Hippocampal formation (tissue), 2 donors: ENCODE measurements at regions not wholly inside any gene's neighbourhood (a gene's known extent, or its start where the extent isn't known, plus 50 kb on each side); places are given as distances from the start of the nearest gene placed in this dataset.

Experiments used
- DNase-seq, 2 donors: peaks; one replicate each; lab custom pipeline; 2025; lab: John Stamatoyannopoulos, UW

DNA sequence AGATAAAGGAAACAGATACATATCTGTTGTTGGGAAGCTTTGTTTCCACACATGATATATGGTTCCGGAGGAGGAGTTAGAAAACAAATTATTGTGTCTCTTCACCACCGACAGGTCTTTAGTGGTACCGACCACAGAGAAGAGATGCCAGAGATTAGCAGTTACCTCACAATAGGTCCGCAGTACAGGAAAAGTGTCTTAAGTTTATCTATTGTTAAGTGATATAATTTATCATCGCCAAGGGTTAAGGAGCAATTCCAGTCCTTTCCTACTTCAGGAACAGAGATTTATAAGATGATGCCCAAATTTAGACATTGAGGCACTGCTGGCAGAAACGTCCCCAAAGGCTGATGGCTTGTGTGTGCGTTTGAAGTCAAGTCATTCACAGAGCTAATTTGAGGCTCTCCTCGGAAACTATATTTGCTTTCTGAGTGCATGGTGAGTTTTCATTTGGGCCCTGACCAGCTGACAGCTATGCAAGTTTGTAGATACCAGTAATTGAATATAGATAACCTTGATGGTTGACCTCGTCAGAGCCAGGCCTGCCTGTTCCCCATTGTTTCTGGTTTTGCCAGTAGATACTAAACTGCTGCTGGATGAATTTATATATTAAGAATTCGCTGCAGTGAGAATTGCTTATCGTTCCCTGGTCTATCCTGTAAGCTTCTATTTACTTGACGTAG is 196.4 kb upstream of the IRX3 start:
- no peak for DNase-seq

DNA sequence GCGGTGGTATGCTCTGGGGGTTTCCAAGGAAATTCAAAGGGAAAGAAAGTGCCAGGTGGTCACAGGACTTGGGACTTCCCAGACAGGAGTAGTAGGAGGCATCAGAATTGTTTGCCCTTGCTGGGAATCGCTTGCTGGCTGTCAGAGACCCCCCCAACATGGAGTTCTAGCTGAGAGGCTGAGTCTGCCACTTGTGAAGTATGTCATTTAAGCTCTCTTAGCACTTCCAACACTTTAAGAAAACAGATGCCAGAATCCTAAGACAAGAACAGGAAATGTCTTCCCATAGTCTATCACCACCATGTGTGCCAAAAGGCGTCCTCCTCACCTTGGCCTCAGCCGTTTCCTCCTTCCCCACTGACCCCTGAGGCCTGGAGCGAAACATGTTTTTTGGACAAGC is 193.8 kb upstream of the IRX3 start:
- DNase-seq = no peak

DNA sequence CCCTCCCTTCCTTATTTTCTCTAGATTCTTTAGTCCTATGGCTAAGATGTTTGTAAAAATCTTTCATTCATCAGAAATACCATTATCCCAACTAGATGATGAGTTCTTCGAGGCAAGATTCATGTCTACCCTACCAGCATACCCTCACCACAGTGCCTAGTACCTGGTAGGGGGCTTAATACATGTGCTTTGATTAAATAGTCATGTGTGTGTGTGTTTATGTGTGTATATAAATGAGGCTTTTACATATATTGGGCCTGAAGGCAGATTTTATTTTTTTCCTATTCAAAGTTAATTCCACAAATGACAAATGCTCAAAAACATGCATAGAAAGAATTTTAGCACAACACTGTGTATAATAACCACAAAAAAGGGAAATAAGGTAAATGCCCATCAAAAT is 193.0 kb upstream of the IRX3 start:
- DNase-seq = no peak

DNA sequence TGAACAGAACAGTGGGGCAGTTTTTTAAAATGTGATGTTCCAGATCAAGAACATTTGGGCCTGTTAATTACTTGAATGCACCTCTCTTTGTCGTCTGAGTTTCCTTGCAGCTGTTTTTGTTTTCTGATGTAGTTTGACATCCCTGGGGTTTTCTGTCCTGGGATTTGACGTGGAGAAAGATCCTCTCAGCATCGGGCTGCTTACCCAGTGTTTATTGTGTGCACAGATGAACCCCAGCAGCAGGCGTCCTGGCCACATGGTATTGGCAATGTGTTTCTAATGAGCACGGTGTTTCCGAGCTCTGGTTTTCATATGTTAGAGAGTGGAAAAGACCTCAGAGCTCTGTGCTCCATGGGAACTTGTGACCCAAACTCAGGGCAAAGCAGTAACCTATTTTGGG is 191.1 kb upstream of the IRX3 start:
- DNase-seq = no peak

DNA sequence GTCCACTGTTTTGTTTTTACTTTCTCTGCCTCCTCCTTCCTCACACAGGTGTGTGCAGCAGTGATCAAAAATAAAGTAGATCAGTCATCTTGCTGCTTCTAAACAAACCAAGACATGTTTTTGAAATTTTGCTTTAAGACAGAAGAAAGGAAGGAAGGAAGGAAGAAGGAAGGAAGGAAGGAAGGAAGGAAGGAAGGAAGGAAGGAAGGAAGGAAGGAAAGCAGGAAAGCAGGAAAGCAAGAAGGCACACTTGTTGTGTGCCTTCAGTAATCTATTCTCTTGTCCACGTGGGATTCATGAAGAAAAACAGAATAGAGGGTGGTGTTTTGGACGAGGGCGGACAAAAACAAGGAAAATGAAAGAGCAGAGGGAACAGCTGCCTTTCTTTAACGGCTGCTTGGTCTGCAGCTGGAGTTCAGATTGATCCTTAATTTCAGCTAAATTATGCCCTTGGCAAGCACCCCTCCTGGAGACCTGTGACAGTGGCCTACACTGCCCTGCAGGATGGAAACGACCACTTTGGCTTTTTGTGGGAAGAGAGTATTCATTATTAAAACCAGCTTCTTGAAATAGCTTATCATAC is 188.5 kb upstream of the IRX3 start:
- DNase-seq = no peak

DNA sequence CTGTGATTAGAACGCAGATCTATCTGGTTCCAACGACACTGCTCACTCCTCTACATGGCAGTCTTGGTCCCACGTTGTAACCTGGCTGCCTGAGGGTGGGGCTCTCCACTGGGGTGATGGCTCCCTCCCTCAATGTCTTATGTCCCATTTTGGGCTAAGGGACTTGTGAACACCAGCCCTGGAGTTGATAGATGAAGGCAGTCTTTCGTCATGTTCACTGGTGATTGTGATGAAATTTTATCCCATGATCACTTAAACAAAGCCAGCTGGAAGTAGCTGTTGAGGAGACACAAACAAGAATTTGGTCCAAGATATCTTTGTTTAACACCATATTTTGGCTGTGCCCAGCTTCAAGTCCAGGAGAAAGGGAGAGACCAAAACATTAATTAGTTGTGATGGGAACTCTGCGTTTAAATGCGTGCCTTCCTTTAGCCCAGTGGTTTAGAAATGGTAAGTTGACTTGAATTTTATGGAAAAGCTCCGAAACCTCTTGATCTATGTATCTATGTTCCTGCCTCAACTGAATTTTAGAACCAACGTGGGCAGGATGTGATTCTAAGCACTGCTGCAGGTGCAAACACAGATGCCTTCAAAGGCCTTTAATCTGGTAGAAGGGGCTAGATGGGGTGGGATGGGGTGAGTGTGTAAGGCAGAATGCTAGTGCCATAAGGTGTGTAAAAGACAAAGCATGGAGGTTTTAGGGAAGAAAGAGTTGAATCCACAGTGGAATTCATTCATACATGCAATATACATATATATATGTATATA is 186.8 kb upstream of the IRX3 start:
- DNase-seq = no peak

DNA sequence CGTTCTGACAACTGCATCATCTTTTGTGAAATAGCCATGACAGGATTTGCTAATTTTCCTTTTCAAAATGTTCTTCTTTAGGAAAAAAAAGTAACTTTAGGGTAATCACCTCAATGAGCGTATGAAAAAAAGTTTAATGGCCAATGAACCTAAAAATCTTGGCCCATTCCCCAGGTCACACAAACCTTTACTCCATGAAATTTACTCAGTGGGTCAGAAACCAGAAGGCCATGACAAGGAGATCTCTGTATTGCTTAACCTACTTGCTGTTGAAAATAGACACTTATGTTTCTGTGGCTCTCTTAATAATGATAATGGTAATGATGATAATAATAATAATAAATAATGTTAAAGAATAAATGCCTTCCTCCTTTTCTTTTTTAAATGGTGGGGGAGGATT is 180.8 kb upstream of the IRX3 start:
- DNase-seq = no peak

DNA sequence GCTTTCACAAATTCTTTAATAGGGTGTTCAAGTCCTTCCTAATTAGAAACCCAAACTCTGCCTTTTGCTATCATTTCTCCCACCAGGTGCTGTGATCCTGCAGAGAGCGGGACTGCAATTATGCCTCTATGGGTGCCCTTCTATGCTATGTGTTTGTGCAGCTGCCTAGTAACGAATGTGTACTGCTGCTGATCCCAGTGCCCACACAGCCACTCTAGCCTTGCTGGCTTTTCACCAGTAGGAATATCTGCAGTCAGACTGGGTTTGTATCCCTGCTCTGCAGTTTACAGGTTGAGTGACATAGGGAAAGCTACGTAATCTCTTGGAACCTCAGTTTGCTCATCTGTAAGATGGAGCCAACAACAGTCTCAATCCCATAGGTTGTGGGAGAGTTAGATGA is 179.6 kb upstream of the IRX3 start:
- no peak for DNase-seq

DNA sequence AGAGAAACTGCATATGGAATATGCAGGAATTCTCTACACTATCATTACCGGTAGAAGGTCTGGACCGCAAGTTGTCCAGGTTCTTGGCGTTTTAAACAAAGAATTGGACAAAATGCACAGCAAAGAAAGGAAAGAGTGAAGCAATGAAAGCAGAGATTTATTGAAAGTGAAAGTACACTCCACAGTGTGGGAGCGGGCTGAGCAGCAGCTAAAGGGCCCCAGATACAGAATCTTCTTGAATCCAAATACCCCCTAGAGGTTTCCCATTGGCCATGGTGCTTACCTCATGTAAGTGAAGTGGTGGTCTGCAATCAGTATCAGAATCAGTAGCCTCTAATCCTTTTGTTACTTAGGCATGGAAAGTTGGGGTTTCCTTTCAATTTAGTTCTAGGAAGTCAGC is 178.5 kb upstream of the IRX3 start:
- DNase-seq = no peak

DNA sequence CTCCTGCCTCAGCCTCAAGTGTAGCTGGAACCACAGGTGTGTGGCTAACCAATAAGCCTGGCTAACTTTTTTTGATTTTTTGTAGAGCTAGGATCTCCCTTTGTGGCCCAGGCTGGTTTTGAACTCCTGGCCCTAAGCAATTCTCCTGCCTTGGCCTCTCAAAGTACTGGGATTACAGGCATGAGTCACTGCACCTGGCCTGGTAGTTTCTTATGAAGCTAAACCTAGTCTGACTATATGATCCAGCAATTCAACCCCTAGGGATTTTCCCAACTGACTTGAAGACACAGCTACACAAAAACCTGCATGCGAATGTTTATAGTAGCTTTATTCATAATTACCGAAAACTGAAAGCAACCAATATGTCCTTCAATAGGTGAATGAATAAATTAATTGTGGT is 176.2 kb upstream of the IRX3 start:
- no peak for DNase-seq

DNA sequence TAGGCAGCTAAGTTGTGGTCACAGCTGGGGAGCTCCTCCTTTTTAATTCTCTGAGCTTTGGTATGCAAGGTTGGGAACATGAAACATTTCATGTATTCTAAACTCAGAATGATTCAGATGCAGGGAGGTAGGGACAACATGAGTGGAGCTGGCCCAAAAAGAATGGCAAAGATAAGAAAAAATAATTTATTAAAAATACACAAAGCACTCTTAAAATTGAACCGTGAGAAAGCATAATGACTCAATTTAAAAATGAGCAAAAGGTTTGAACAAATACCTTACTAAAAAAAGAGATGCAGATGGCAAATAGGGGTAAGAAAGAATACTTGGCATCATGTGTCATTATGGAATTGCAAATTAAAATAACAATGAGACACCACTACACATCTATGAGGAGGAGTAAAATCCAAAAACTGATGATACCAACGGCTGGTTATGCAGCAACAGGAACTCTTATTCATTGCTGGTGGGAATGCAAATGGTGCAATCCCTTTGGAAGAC is 175.6 kb upstream of the IRX3 start:
- no peak for DNase-seq

DNA sequence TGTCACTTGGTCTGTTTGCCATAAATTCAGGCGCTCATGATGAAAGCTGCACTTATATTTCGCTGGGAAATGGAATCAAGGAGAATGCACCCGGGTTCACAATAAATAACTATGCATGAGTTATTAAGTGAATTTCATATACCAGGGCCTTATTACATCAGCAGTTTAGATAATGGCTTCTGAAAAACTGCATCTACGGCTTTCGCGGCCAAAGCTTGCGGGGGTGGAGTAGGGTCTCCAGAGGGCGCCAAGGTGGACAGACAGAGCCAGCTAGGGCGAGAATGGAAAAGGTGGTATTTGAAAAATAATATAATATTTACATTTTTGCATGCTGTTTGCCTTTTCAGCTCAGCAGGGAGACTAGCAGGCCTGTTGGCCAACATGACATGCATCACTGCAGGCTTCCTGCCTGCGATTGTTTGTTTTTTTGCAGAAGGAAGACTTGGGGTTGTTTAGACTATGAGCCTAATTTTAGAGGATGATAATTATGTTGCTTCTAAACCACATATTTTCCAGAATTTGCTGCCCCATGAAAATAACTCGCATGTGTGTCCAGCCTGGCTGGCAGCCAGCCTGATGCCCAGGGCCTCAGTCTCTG is 173.8 kb upstream of the IRX3 start:
- no peak for DNase-seq

DNA sequence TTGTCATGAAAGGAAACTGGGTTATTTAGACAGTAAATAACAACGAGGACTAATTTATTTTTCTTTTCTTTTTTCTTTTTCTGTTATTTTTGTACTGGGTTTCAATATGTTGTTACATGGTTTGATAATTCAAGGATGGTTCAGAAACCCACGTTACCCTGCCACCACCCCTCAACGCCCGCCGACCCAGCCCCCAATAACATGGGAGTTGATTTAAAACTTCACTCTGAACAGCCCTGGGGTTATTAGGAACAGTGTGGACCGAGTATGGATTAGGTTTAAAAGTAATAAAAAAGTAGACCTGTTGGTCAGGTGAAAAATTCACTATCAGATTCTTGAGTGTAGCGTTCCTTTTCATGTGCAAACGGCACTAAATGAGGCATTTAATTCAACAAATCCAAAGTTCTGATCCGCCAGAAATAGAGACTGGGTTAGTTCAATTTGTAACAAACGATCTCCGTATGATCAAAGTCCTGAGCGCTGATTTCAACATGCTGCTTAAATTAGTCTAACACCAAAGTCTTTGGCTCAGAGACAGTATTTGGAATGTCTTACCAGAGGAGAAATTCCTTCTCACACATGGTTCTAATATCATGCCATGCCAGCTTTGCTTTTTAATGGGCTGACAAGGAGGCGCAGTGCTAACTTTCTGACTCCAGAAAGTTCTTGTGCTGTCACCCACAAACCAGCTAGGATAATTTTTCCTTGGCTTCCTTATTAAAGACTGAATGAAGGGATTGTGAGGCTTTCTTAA is 173.1 kb upstream of the IRX3 start:
- no peak for DNase-seq

DNA sequence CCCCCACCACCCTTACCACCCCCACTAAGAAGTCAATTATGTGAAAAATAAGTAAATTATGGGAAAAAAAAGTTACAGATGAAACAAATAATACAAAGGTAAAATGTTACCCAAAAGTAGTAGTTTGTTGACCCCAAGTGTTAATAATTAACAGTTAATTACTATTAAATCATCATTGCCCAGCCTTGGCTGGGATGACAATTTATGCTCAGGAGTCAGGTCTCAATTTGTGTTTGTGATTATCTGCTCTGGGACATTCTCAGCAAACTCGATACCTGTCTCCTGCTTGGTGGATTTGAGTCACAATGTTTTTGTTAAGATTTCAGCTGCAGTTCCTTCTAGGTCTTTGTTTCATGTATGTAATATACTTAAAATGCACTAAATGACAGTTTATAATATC is 172.3 kb upstream of the IRX3 start:
- DNase-seq = no peak

DNA sequence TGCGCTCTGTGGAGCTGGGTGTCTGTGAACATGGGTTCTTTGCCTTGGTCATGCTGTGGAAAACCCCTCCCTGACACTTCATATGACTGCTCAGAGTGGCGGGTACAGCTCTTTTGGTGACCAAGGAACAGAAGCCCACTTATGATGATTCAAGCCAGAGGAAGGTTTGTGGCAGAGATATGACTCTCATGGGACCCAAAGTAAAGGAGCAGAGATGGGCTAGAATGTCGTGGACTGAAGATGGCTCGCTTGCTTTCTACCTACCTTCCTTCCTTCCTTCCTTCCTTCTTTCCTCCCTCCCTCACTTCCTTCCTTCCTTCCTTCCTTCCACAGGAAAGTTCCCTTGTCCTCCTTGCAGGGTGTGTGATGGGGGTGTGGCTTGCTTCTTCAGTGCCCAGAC is 169.7 kb upstream of the IRX3 start:
- DNase-seq = no peak

DNA sequence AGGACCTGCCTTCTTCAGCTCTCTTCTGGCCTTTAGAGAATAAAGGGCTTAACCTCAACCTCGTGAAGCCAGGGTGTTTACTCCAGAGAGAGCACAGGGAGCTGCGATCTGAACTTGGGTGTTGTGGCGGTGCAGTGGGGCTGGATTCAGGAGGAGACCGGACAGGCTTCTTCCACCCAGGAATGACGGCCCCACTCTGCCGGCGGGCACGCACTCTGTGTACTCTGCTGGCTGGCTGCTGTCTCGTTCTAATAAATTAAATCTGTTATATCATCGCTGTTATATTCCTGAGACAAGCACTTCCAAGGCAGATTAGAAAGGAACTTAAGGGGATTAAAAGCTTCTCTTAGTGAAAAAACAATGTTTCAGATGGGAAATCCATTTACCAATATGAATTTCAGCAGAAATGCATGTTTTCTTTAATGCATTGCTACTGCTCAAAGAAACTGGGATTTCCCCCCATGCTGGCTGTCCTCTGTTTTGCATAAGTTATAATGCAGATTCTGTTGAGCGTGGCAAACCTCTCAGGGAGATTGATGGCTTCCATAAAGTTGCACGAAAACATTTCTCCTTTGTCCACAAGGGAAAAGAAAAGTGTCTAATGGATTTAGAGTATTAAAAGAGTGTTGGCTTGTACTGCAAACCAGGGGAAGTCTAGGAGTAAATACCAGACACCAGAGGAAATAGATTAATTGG is 168.6 kb upstream of the IRX3 start:
- DNase-seq = no peak

DNA sequence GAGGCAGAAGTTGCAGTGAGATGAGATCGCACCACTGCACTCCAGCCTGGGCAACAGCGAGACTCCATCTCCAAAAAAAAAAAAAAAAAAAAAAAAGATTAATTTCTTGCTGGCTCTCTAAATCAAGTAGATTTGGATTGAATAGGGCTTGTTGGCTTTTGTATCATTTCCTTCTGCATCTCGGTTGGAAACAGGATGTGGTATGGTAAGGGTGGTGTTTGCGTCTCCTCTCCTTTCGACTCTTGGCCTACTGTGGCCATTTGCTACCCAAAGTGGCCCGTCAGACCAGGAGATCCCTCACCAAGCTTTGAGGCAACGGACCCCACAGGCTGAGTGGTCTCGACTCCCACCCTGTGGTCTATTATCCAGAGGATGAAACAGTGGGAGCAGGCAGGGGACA is 168.0 kb upstream of the IRX3 start:
- DNase-seq = no peak

DNA sequence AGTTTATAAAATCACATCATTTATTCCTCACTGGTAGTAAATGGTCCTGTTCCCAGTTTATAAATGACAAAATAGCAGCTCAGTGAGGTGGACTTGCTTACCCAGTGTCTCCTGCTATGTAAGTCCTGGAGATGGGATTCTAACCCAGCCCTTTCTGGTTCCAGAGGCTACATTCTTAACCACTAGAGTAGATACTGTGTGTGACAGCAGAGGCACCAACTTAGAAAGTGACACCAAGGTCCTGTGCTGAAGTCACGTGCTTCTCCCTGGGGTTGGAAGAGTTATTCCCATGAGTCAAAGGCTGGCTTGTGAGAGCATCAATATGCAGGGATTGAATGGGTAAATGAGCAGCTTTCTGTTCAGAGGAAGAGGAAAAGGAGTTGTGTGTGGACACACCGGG is 167.3 kb upstream of the IRX3 start:
- no peak for DNase-seq

DNA sequence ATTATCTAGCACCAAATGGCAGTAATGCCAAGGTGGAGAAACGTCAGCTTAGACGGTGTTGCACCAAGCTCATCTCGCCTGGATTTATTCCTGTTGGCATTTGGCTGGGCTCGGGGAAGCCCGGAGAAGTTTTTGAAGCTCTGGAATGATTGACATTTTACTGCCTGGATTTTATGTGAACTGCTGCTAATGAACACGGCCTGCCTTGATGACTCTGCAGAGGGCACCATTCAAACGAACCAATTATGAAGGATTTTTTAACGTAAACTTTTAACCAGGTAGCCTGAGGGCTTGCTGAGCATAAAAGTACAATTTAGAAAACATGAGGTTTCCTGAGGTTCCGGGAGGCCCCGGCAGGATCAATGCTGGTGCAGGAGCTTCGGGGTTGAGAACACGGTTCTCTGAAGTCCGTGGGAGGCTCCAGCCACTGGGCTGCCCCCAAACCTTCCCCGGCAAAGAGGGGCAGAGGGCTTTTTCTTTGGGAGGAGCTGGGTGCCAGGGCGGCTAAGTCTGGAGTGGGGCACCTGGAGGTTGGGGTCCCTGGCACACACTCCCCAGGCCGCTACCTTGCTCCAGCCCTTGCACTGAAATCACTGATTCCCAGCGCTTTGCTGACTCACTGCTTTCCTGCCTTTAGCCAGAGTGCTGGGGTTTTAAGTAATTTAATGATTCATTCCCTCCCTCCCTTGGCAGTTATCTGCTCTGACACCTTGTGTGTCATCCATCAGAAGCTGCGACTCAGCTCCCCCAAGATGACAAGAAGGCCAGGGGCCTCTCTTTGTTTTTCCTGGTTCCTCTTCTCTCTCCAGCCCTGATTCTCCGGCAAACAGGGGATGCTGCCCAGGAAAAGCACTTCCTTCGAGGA is 161.2 kb upstream of the IRX3 start:
- no peak for DNase-seq

DNA sequence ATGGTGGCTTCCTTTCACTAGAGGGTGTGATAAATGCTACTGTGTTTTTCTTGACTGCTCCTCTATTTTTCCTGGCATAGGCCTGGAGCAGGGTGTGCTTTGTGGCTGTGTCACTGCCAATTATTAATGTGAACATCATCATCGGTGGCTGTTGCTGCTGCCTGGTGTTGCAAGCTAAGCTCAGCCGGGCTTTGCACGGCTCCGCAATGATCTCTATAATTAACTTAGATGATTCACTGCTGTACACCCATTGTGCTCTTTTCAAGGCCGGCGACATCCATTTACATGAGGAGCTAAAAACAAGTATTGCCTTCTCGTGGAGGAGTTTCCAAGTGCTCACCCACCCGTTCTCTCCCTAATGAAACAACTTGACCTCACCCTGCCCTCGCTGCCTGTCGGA is 160.1 kb upstream of the IRX3 start:
- no peak for DNase-seq
